Pancreas (tissue), 10 donors: ENCODE measurements at regions not wholly inside any gene's neighbourhood (a gene's known extent, or its start where the extent isn't known, plus 50 kb on each side); places are given as distances from the start of the nearest gene placed in this dataset.

Experiments
- ATAC-seq, 4 donors: fragments of 200-7000 bp; cut with Tn5 transposase; one replicate each; pipeline versions ENCODE4 v1.8.0 to v1.9.1; 2020; ENCODE audit warnings: mild to moderate bottlenecking in 4 of 4, moderate library complexity in 4 of 4
- DNase-seq, 6 donors: peaks; one replicate each; pipeline ENCODE4 v3.0.0-alpha.2; 2020
- FAIRE-seq: peaks from 2 replicates; lab custom pipeline; 2012; peaks lifted over from hg19 to GRCh38; lab: Jason Lieb, UNC
- H3K27ac ChIP-seq, 4 donors: fragments of 200-600 bp; sonication (generic); 1 replicate in 3 of 4; 2 replicates in 1 of 4; pipeline versions ENCODE4 v1.5.0 to v1.8.0; 2020
- H3K27me3 ChIP-seq, 4 donors: fragments of 200-600 bp; one replicate each; pipeline ENCODE4 v1.8.0; 2021
- H3K36me3 ChIP-seq, 3 donors: fragments of 200-600 bp; sonication (generic) in 1 of 3; one replicate each; pipeline versions ENCODE4 v1.5.0 to v1.8.0; 2020 to 2021
- H3K4me1 ChIP-seq, 3 donors: fragments of 200-600 bp; one replicate each; pipeline ENCODE4 v1.8.0; 2021
- H3K4me3 ChIP-seq, 4 donors: fragments of 200-600 bp; sonication (generic) in 2 of 4; one replicate each; pipeline versions ENCODE4 v1.5.0 to v1.8.0; 2020 to 2021
- H3K9me3 ChIP-seq, 4 donors: fragments of 200-600 bp; one replicate each; pipeline ENCODE4 v1.8.0; 2021
- CTCF ChIP-seq, 4 donors: fragments of 200-600 bp; sonication (generic) in 3 of 4; IDR thresholded peaks; one replicate each; pipeline versions ENCODE4 v1.5.0 to v1.8.0; 2021; ENCODE audit warnings: antibody characterized with exemption in 4 of 4
- WGBS, 2 donors: extraction: QIAGEN DNeasy Blood & Tissue Kit; methylation state at CpG; one replicate each; pipeline ENCODE4 v1.1.7; 2013; 5-methylcytosine and 5-hydroxymethylcytosine counted together
- intact Hi-C, 3 donors: fragments of 100-400 bp; cut with DNase I; formaldehyde crosslinking; loops; one replicate each; pipeline versions ENCODE4 v1.11.1 to v1.14.2; 2022
- donor health status: healthy with polysubstance abuse.
- donor health status: DM: no; HTN: no; CAD: no; lungs with moderate emphysema.
- donor health status: DM: no; HTN: no; CAD: no.
- donor health status: control.
- donor health status: control.
- donor health status: Bipolar disorder and iron deficiency.
- donor health status: DM: yes; HTN: yes; CAD: no.
- donor health status: DM: no; HTN: no; CAD: no.
- donor health status: DM: no; HTN: no; CAD: no.
- donor health status: DM: yes; HTN: yes; CAD: no.

GRCh38 chr6:8659404-8660189 is 224.3 kb upstream of the SLC35B3 start:
- H3K4me1 ChIP-seq: peaks cover 0 to 10% (median 6%) of the 10 kb centered on the region in 3 donors
- DNase-seq: peak in 3 of 6 donors; percentile 22 to 50 (median 34)
- no peaks in the 10 kb centered on the region for H3K27me3 ChIP-seq
- no peak for TF ChIP-seq CTCF (IDR thresholded peaks at IDR 0.05)
- H3K36me3 ChIP-seq: no peaks in the 10 kb centered on the region
- H3K4me3 ChIP-seq: no peak overlapping the region
- intact Hi-C loops: no loop called here
- H3K27ac ChIP-seq: peak overlapping the region in 1 of 4 donors; percentile 2
- FAIRE-seq: no peak
- WGBS, 2 donors: 56 to 63% methylated on average over 6 of the region's 6 CpGs
- ATAC-seq: peak; percentile 81 to 93 (median 87)
- H3K9me3 ChIP-seq: no peaks in the 10 kb centered on the region

- TF ChIP-seq CTCF (IDR thresholded peaks at IDR 0.05): no peak
These were observed 223.1 kb upstream of the SLC35B3 start for GRCh38 chr6:8658416-8658815.

GRCh38 chr6:8657522-8657921 is 222.2 kb upstream of the SLC35B3 start:
- H3K27me3 ChIP-seq: no peaks in the 10 kb centered on the region
- no peak for TF ChIP-seq CTCF (IDR thresholded peaks at IDR 0.05)
- no peak overlapping the region for H3K27ac ChIP-seq
- no peaks in the 10 kb centered on the region for H3K9me3 ChIP-seq
- no peaks in the 10 kb centered on the region for H3K36me3 ChIP-seq
- H3K4me3 ChIP-seq: no peak overlapping the region
- FAIRE-seq (no peak), ATAC-seq (no peak), DNase-seq (no peak)
- peaks cover 0 to 7% (median 6%) of the 10 kb centered on the region in 3 donors for H3K4me1 ChIP-seq
- intact Hi-C loops: no loop called here

More at GRCh38 chr6:8658416-8658815, 223.1 kb upstream of the SLC35B3 start:
- ATAC-seq (peak in 2 of 4 donors; percentile 37 to 51), FAIRE-seq (no peak), DNase-seq (no peak)
- Histone ChIP-seq H3K4me3 (no peak overlapping the region), H3K27ac (no peak overlapping the region), H3K4me1 (peaks cover 0 to 7% (median 6%) of the 10 kb centered on the region in 3 donors), H3K36me3 (no peaks in the 10 kb centered on the region), H3K9me3 (no peaks in the 10 kb centered on the region), H3K27me3 (no peaks in the 10 kb centered on the region)
- WGBS, 2 donors: 42 to 55% methylated on average over 4 of the region's 4 CpGs
- intact Hi-C loops: no loop called here

- Histone ChIP-seq H3K36me3 (no peaks in the 10 kb centered on the region), H3K27ac (no peak overlapping the region), H3K27me3 (no peaks in the 10 kb centered on the region), H3K4me1 (peaks cover 0 to 7% (median 6%) of the 10 kb centered on the region in 3 donors), H3K9me3 (no peaks in the 10 kb centered on the region), H3K4me3 (no peak overlapping the region)
- no peak for FAIRE-seq
- intact Hi-C loops: no loop called here
- no peak for TF ChIP-seq CTCF (IDR thresholded peaks at IDR 0.05)
- WGBS, 2 donors: 68 to 76% methylated on average over 5 of the region's 5 CpGs
- DNase-seq: no peak
- ATAC-seq: no peak
These were observed 220.5 kb upstream of the SLC35B3 start for GRCh38 chr6:8655670-8656454.
